ENCODE measurements at regions not wholly inside any gene's neighbourhood (a gene's known extent, or its start where the extent isn't known, plus 50 kb on each side); places are given as distances from the start of the nearest gene placed in this dataset.

- no peak overlapping the region for H3K4me3 ChIP-seq (ENCODE audit: low read depth, low read length)
- in situ Hi-C loops (cut with HindIII; ENCODE audit: low sequenced_read_pairs), result no loop called here
- no peak for DNase-seq (ENCODE audit: low read depth, low spot score)
- TF ChIP-seq, protein P1, sequence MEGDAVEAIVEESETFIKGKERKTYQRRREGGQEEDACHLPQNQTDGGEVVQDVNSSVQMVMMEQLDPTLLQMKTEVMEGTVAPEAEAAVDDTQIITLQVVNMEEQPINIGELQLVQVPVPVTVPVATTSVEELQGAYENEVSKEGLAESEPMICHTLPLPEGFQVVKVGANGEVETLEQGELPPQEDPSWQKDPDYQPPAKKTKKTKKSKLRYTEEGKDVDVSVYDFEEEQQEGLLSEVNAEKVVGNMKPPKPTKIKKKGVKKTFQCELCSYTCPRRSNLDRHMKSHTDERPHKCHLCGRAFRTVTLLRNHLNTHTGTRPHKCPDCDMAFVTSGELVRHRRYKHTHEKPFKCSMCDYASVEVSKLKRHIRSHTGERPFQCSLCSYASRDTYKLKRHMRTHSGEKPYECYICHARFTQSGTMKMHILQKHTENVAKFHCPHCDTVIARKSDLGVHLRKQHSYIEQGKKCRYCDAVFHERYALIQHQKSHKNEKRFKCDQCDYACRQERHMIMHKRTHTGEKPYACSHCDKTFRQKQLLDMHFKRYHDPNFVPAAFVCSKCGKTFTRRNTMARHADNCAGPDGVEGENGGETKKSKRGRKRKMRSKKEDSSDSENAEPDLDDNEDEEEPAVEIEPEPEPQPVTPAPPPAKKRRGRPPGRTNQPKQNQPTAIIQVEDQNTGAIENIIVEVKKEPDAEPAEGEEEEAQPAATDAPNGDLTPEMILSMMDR (IDR thresholded peaks at IDR 0.05; ENCODE audit: low read depth, low read length), result no peak
Measured at GRCh38 chr15:39142500-39142899, 438.4 kb upstream of the THBS1 start.

- in situ Hi-C loops (cut with HindIII; ENCODE audit: low sequenced_read_pairs), result no loop called here
- no peak overlapping the region for H3K4me3 ChIP-seq (ENCODE audit: low read depth, low read length)
- DNase-seq (ENCODE audit: low read depth, low spot score), result no peak
- TF ChIP-seq, protein P1 (IDR thresholded peaks at IDR 0.05; ENCODE audit: low read depth, low read length), result no peak
Measured at GRCh38 chr15:39143479-39143878, 437.4 kb upstream of the THBS1 start.

DNA sequence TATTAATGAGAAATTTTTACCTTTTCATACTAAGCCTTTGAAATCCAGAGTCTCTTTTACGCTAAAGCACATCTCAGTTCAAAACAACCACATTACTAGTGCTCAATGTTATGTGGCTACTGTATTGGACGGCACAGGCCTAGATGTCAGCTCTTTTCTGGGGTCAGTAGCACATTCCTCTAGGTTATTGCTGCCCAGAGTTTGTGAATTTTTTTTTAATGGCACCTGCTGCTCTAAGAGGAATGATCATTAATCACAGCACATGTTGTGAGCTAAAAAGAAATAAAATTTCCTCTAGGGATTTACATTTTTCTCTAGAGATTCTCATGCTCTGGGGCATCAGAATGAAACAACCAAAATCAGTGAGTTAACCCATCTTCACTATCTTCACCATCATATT, 436.8 kb upstream of the THBS1 start:
- TF ChIP-seq, protein P1 (IDR thresholded peaks at IDR 0.05; ENCODE audit: low read depth, low read length), result no peak
- no peak overlapping the region for H3K4me3 ChIP-seq (ENCODE audit: low read depth, low read length)
- in situ Hi-C loops (cut with HindIII; ENCODE audit: low sequenced_read_pairs), result no loop called here
- DNase-seq (ENCODE audit: low read depth, low spot score), result no peak

GRCh38 chr15:39144613-39145499, 436.0 kb upstream of the THBS1 start:
- in situ Hi-C loops (cut with HindIII; ENCODE audit: low sequenced_read_pairs), result no loop called here
- no peak overlapping the region for H3K4me3 ChIP-seq (ENCODE audit: low read depth, low read length)
- DNase-seq (ENCODE audit: low read depth, low spot score), result no peak
- TF ChIP-seq, protein P1 (IDR thresholded peaks at IDR 0.05; ENCODE audit: low read depth, low read length), result no peak

- peak; percentile 54 for DNase-seq (ENCODE audit: low read depth, low spot score)
- in situ Hi-C loops (cut with HindIII; ENCODE audit: low sequenced_read_pairs), result no loop called here
- no peak overlapping the region for H3K4me3 ChIP-seq (ENCODE audit: low read depth, low read length)
- TF ChIP-seq, protein P1 (IDR thresholded peaks at IDR 0.05; ENCODE audit: low read depth, low read length), result no peak
Measured at GRCh38 chr15:39145854-39146625, 434.8 kb upstream of the THBS1 start.

- no peak for DNase-seq (ENCODE audit: low read depth, low spot score)
- in situ Hi-C loops (cut with HindIII; ENCODE audit: low sequenced_read_pairs), result no loop called here
- TF ChIP-seq, protein P1 (IDR thresholded peaks at IDR 0.05; ENCODE audit: low read depth, low read length), result no peak
- H3K4me3 ChIP-seq (ENCODE audit: low read depth, low read length), result no peak overlapping the region
Measured at GRCh38 chr15:39149636-39150150, 431.2 kb upstream of the THBS1 start.

Data from astrocyte of the spinal cord (primary cell).